Liver (tissue), 8 donors: ENCODE measurements at regions not wholly inside any gene's neighbourhood (a gene's known extent, or its start where the extent isn't known, plus 50 kb on each side); places are given as distances from the start of the nearest gene placed in this dataset.

Experiments
- DNase-seq: peaks from one replicate; pipeline ENCODE4 v3.0.0-alpha.2; 2017; ENCODE audit warnings: low spot score
- H3K27ac ChIP-seq, 2 donors: one replicate each; pipeline ENCODE4 v1.7.0; 2013; ENCODE audit warnings: inconsistent platforms in 2 of 2, low read length in 2 of 2, control low read depth in 1 of 2, low read depth in 1 of 2, mild to moderate bottlenecking in 1 of 2
- H3K27me3 ChIP-seq, 4 donors: one replicate each; pipeline versions ENCODE4 v1.6.1 to v1.7.0; 2013; ENCODE audit warnings: low read length in 3 of 4, inconsistent platforms in 1 of 4, mild to moderate bottlenecking in 1 of 4, moderate library complexity in 1 of 4; ENCODE audit not compliant: control insufficient read depth in 4 of 4, insufficient read depth in 4 of 4
- H3K36me3 ChIP-seq, 4 donors: one replicate each; pipeline versions ENCODE4 v1.6.1 to v1.7.0; 2013; ENCODE audit warnings: low read length in 3 of 4, mild to moderate bottlenecking in 3 of 4, low read depth in 1 of 4, moderate library complexity in 1 of 4; ENCODE audit not compliant: control insufficient read depth in 4 of 4, insufficient read depth in 3 of 4
- H3K4me1 ChIP-seq, 4 donors: one replicate each; pipeline versions ENCODE4 v1.6.1 to v1.7.0; 2013; ENCODE audit warnings: low read length in 3 of 4, mild to moderate bottlenecking in 3 of 4, moderate library complexity in 1 of 4; ENCODE audit not compliant: control insufficient read depth in 4 of 4, insufficient read depth in 4 of 4
- H3K4me3 ChIP-seq, 3 donors: one replicate each; pipeline versions ENCODE4 v1.6.1 to v1.7.0; 2013; ENCODE audit warnings: low read length in 3 of 3, control low read depth in 1 of 3, low read depth in 1 of 3, mild to moderate bottlenecking in 1 of 3
- H3K9ac ChIP-seq, 2 donors: one replicate each; pipeline ENCODE4 v1.7.0; 2013; ENCODE audit warnings: low read length in 2 of 2, mild to moderate bottlenecking in 2 of 2, moderate library complexity in 2 of 2, control low read depth in 1 of 2, low read depth in 1 of 2
- H3K9me3 ChIP-seq, 4 donors: one replicate each; pipeline versions ENCODE4 v1.6.1 to v1.7.0; 2013; ENCODE audit warnings: low read length in 3 of 4; ENCODE audit not compliant: control insufficient read depth in 4 of 4
- EGR1 ChIP-seq, 2 donors: IDR thresholded peaks; 2 replicates each; pipeline ENCODE4 v1.6.1; 2016 to 2018; ENCODE audit warnings: antibody characterized with exemption in 2 of 2, low read depth in 2 of 2
- FOXA2 ChIP-seq: IDR thresholded peaks from 2 replicates; pipeline ENCODE4 v1.6.1; 2016; ENCODE audit warnings: antibody characterized with exemption
- HNF4A ChIP-seq, 2 donors: conservative IDR thresholded peaks; 2 replicates each; pipeline ENCODE4 v1.6.1; 2016; ENCODE audit warnings: antibody characterized with exemption in 2 of 2, mild to moderate bottlenecking in 2 of 2
- RAD21 ChIP-seq, 2 donors: IDR thresholded peaks; 2 replicates each; pipeline ENCODE4 v1.6.1; 2016; ENCODE audit warnings: antibody characterized with exemption in 2 of 2, mild to moderate bottlenecking in 2 of 2
- REST ChIP-seq: IDR thresholded peaks from 2 replicates; pipeline ENCODE4 v1.6.1; 2016; ENCODE audit warnings: antibody characterized with exemption, mild to moderate bottlenecking
- RXRA ChIP-seq, 2 donors: IDR thresholded peaks; 2 replicates each; pipeline ENCODE4 v1.6.1; 2017 to 2018; ENCODE audit warnings: antibody characterized with exemption in 2 of 2, mild to moderate bottlenecking in 1 of 2
- TAF1 ChIP-seq: conservative IDR thresholded peaks from 2 replicates; pipeline ENCODE4 v1.6.1; 2016; ENCODE audit warnings: antibody characterized with exemption, mild to moderate bottlenecking
- ZBTB33 ChIP-seq: IDR thresholded peaks from 2 replicates; pipeline ENCODE4 v1.6.1; 2016; ENCODE audit warnings: antibody characterized with exemption
- WGBS: extraction: QIAGEN DNeasy Blood & Tissue Kit; methylation state at CpG from one replicate; pipeline ENCODE4 v1.1.7; 2013; 5-methylcytosine and 5-hydroxymethylcytosine counted together
- TF ChIP-seq, protein P1 (sequence below): IDR thresholded peaks from 2 replicates; pipeline ENCODE4 v1.6.1; 2016; ENCODE audit warnings: antibody characterized with exemption
- TF ChIP-seq, protein P2 (sequence below): IDR thresholded peaks from 2 replicates; pipeline ENCODE4 v1.6.1; 2016; ENCODE audit warnings: antibody characterized with exemption
- TF ChIP-seq, protein P3 (sequence below): fragments of 150-350 bp; IDR thresholded peaks from 2 replicates; pipeline ENCODE4 v1.5.1; 2017; ENCODE audit warnings: improper control_type of control experiment, low read depth, low read length; ENCODE audit not compliant: missing input control
- donor health status: healthy.
- donor health status: healthy.
- donor health status: healthy.
- donor health status: healthy.
- donor health status: healthy.

- H3K4me3 ChIP-seq: no peak overlapping the region
- no peaks in the 10 kb centered on the region for H3K36me3 ChIP-seq
- no peak for DNase-seq
- TF ChIP-seq FOXA2 (no peak), EGR1 (IDR thresholded peaks at IDR 0.05; ENCODE audit: low read depth in 2 of 2) (no peak), RAD21 (IDR thresholded peaks at IDR 0.05) (no peak), TAF1 (no peak), REST (no peak), ZBTB33 (no peak), RXRA (IDR thresholded peaks at IDR 0.05) (no peak), HNF4A (conservative IDR thresholded peaks at IDR 0.05) (no peak)
- TF ChIP-seq, protein P1, sequence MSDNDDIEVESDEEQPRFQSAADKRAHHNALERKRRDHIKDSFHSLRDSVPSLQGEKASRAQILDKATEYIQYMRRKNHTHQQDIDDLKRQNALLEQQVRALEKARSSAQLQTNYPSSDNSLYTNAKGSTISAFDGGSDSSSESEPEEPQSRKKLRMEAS: no peak
- TF ChIP-seq, protein P2, sequence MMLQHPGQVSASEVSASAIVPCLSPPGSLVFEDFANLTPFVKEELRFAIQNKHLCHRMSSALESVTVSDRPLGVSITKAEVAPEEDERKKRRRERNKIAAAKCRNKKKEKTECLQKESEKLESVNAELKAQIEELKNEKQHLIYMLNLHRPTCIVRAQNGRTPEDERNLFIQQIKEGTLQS: no peak
- 70% methylated on average over 1 of the region's 1 CpG for WGBS
- no peaks in the 10 kb centered on the region for H3K4me1 ChIP-seq
- H3K27me3 ChIP-seq: no peaks in the 10 kb centered on the region
- H3K27ac ChIP-seq: no peak overlapping the region
- H3K9ac ChIP-seq: no peak overlapping the region
- peaks cover 0 to 4% (median 2%) of the 10 kb centered on the region in 4 donors for H3K9me3 ChIP-seq
Measured at GRCh38 chr3:35883929-35884328, 244.6 kb downstream of the ARPP21 start.

DNA sequence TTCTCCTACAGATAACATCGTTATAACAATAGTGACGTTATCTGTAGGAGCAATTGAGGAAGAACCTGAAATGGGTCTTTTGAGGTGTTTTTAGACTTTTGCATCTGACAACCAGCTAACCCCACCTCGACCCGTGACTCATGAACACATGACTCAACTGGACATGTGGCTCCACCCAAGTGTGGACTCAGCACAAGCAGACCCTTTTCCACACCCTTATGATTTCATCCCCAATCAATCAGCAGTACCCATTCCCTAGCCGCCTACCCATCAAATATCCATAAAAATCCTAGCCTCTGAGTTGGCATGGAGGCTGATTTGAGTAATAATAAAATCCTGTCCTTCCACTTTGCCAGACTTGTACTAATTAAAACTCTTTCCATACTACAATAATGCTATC, 255.4 kb downstream of the ARPP21 start:
- H3K27ac ChIP-seq: no peak overlapping the region
- no peaks in the 10 kb centered on the region for H3K36me3 ChIP-seq
- no peak for DNase-seq
- 89% methylated on average over 5 of the region's 5 CpGs for WGBS
- no peak overlapping the region for H3K9ac ChIP-seq
- no peaks in the 10 kb centered on the region for H3K27me3 ChIP-seq
- TF ChIP-seq, protein P2: no peak
- no peak for TF ChIP-seq HNF4A (conservative IDR thresholded peaks at IDR 0.05)
- TF ChIP-seq, protein P3, sequence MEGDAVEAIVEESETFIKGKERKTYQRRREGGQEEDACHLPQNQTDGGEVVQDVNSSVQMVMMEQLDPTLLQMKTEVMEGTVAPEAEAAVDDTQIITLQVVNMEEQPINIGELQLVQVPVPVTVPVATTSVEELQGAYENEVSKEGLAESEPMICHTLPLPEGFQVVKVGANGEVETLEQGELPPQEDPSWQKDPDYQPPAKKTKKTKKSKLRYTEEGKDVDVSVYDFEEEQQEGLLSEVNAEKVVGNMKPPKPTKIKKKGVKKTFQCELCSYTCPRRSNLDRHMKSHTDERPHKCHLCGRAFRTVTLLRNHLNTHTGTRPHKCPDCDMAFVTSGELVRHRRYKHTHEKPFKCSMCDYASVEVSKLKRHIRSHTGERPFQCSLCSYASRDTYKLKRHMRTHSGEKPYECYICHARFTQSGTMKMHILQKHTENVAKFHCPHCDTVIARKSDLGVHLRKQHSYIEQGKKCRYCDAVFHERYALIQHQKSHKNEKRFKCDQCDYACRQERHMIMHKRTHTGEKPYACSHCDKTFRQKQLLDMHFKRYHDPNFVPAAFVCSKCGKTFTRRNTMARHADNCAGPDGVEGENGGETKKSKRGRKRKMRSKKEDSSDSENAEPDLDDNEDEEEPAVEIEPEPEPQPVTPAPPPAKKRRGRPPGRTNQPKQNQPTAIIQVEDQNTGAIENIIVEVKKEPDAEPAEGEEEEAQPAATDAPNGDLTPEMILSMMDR: no peak
- no peak for TF ChIP-seq REST
- H3K4me1 ChIP-seq: no peaks in the 10 kb centered on the region
- H3K4me3 ChIP-seq: no peak overlapping the region
- no peaks in the 10 kb centered on the region for H3K9me3 ChIP-seq
